ENCODE measurements at regions not wholly inside any gene's neighbourhood (a gene's known extent, or its start where the extent isn't known, plus 50 kb on each side); places are given as distances from the start of the nearest gene placed in this dataset.

DNA sequence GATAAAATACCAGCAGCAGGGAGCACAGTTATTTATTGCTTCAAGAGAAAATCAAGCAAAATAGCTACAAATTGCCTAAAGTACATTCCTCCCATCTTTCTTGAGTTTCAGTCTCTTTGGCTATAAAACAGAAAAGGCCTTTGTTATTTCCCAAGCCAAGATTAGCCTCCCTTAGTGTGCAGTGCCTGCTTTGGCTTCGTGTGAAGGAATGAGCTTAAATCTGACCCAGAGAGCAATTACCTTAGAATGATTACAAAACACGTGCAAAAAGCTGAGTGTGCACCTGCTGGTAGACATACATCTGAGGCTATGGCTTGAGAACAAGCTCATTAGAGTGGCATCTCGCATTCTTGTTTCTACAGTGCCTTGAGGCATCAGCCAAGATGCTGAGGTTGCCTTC, 250.8 kb downstream of the C4orf33 start:
- TF ChIP-seq CTCF (IDR thresholded peaks at IDR 0.05) = no peak
- TF ChIP-seq EZH2 (IDR thresholded peaks at IDR 0.05; ENCODE audit: borderline replicate concordance, insufficient read depth, low read depth, low read length, poor library complexity, severe bottlenecking) = no peak

Measured in B cell (primary cell).